COLO668 (cell line): ENCODE measurements at regions not wholly inside any gene's neighbourhood (a gene's known extent, or its start where the extent isn't known, plus 50 kb on each side); places are given as distances from the start of the nearest gene placed in this dataset.

Experiments used
- DNase-seq: peaks from one replicate; lab custom pipeline; 2025; ENCODE audit not compliant: unreplicated experiment; lab: John Stamatoyannopoulos, UW

DNA sequence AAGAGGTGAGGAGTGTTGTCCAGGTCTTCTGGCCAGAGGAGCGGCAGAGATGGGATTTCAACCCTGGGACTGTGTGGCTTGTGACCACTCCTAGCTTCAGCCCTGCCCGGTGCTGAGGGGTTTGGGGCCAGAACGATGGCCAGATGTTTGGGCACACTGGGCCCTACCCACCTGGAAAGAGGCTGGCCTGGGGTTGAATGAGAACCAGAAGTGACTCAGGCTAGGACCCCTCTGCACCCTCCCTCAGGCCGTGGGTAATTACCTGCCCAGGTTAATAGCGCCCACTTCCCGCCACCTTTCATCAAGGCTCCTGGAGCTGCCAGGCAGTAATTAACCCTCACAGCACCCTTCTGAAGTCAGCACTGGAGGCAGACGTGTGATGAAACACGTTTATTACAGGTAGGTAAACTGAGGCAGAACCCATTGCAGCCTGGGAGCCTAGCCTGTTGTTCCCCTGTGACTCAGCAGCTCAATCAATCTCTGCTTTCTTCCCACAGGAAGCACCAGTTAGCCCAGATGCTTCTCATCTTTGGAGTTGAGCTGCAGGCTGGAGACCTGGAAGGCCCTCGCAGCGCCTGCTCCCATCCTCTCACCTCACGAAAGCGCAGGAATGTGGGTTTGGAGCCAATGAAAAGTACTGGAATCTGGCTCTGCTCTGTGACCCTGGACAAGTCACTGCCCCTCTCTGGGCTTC, 120.8 kb downstream of the CEBPB start:
- DNase-seq = no peak

- no peak for DNase-seq
Observed at GRCh38 chr20:50312002-50312681, 121.5 kb downstream of the CEBPB start.

- DNase-seq = no peak
Observed at GRCh38 chr20:50312682-50313521, 122.3 kb downstream of the CEBPB start.

GRCh38 chr20:50313522-50313820, 122.8 kb downstream of the CEBPB start:
- no peak for DNase-seq

DNA sequence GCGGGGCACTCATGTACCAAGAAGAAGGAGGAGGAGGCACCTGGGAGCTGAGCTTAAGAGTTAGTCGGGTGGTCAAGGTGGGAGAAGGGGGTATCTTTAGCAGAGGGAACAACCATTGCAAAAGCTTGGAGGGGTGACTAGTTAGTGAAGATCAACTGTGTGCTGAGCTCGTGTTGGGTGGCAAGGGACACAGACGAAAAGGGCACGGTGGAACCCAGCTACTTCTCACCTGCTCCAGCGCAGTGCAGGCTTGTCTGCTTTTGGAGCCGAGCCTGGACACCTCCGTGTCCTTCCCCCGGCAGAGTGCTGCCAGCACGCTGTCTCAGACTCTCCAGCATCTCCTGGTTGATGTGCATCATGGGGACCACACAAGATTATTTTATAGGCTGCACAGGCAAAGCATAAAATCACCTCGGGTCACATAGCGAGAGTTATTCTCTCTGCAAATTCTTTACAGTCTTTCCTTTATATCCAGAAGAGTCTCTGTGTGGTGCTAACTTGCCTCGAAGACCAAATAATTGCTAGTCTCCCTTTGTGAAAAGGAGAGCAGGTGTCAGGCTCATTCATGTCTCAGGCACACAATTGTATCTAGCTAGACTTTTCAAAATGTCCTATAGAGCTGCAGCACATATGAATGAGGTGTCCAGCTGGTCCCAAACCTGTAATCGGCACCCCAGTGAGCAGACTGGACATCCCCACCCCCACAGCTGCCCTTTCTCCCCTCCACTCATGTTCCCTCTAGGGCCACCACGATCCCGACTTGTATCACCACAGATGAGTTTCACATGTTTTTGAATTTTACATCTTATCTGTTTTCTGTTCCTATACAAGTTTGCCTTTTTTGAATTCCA, 123.4 kb downstream of the CEBPB start:
- DNase-seq = no peak

GRCh38 chr20:50314678-50315335, 124.2 kb downstream of the CEBPB start:
- no peak for DNase-seq

GRCh38 chr20:50315586-50316551, 125.2 kb downstream of the CEBPB start:
- DNase-seq = no peak

GRCh38 chr20:50317116-50317515, 126.5 kb downstream of the CEBPB start:
- DNase-seq = no peak

DNA sequence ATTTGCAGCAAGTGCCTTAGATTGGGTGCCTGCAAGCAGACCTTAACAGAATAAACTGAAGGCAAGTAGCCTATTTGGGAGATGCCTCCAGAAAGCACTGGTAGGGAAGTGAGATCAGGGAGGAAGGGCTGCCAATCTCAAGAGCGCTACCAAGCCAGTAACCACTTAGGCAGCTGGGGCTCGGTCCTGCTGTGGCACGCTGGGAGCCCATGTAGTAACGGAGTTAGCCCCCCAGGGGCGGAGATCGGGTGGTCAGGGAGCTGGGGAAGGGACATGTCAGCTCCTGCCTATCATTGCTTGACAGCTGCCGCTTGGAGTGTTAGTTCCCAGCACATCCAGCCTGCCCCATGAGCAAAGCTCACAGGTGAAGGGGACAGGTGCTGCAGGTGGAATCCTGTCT, 127.0 kb downstream of the CEBPB start:
- DNase-seq = peak; percentile 81

GRCh38 chr20:50318710-50319109, 128.1 kb downstream of the CEBPB start:
- no peak for DNase-seq

GRCh38 chr20:50320005-50320900, 129.6 kb downstream of the CEBPB start:
- no peak for DNase-seq

- peak; percentile 91 for DNase-seq
Observed at GRCh38 chr20:50320901-50321796, 130.5 kb downstream of the CEBPB start.

DNA sequence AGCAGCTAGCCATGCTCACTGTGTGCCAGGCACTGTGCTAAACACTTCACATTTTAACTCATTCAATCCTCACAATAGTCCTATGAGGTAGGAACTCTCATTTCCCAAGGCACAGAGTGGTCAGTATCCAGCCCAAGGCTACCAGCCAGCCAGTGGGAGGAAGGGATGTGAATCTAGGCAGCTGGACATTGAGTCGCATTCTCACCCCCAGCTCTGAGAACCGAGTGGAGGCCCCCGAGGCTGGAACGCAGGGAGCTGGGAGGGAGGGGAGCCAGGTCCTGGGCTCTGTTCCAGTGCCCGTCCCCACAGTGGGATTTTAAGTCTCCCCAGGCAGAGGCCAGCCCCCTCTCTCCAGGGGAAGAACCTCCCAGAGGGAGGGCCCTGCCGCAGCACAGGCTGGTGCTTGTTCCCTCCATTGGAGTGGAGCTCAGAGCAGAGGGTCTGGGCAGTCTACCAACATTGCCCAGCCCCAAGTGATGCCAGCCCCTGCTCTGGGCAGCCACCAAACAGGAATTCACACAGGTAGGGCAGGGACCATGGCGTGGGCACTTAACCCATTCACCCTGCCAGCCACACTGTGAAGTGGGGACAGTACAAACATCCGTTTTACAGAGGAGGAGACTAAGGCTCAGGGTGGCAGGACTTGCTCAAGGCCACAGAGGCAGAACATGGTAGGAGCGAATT, 131.3 kb downstream of the CEBPB start:
- DNase-seq = no peak

DNA sequence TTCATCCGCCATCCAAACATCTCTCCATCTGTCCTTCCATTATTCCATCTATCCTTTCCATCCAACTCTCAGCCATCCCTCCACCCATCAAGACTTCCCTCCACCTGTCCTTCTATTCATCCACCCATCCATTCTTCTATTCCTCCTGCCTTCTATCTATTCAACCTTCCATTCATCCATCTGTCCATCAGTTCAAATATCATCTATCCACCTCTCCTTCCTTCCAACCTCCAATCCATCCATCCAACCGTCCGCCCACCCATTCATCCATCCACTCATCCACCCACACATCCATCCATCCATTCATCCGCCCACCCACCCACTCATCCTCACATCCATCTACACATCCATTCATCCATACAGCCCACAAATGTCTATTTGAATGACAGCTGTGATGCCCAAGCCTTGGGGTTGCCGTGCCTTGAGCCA, 132.1 kb downstream of the CEBPB start:
- no peak for DNase-seq

GRCh38 chr20:50323209-50323608, 132.6 kb downstream of the CEBPB start:
- no peak for DNase-seq

- DNase-seq = no peak
Observed at GRCh38 chr20:50323777-50324775, 133.4 kb downstream of the CEBPB start.
